ENCODE measurements at regions not wholly inside any gene's neighbourhood (a gene's known extent, or its start where the extent isn't known, plus 50 kb on each side); places are given as distances from the start of the nearest gene placed in this dataset.

DNA sequence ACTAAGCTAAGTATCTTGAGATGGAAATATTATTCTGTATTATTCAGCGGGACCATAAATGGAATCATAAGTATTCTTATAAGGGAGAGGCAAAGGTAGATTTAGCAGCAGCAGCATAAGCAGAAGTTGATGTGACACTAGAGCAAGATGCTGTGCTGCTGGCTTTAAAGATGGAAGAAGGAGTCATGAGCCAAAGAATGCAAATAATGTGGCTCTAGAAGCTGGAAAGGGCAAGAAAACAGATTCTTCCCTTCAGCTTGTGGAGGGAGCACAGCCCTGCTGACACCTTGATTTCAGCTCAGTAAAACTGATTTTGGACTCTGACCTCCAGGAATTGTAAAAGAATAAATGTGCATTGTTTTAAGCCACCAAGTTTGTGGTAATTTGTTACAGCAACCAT lies 144.2 kb upstream of the ANKRD28 start:
- TF ChIP-seq CTCF (IDR thresholded peaks at IDR 0.05): no peak
- no peak for TF ChIP-seq POLR2A (IDR thresholded peaks at IDR 0.05)
